GM18951 (cell line): ENCODE measurements at regions not wholly inside any gene's neighbourhood (a gene's known extent, or its start where the extent isn't known, plus 50 kb on each side); places are given as distances from the start of the nearest gene placed in this dataset.
"Not testable (repeated sequence)": the region's sequence is repeated elsewhere in the genome, so short reads cannot be mapped to it uniquely, and the experiment has no call there.

Experiments
- POLR2A ChIP-seq: IDR thresholded peaks from 4 replicates; pipeline ENCODE4 v1.6.1; 2011; ENCODE audit warnings: mild to moderate bottlenecking; ENCODE audit not compliant: insufficient read length, insufficient read depth; ENCODE audit errors: extremely low read depth
- in situ Hi-C: fragments of 300-500 bp; cut with MboI; formaldehyde crosslinking; loops from one replicate; pipeline ENCODE4 v1.12.0; 2022; ENCODE audit warnings: low sequenced_read_pairs, mixed read lengths, inconsistent platforms; ENCODE audit not compliant: unreplicated experiment

GRCh38 chr18:71304856-71305255, 1016.0 kb downstream of the SOCS6 start:
- in situ Hi-C loops = no loop called here
- no peak for TF ChIP-seq POLR2A

GRCh38 chr18:71303743-71304142, 1014.9 kb downstream of the SOCS6 start:
- in situ Hi-C loops = not testable (repeated sequence)

GRCh38 chr18:71301596-71301995, 1012.8 kb downstream of the SOCS6 start:
- in situ Hi-C loops = no loop called here
- no peak for TF ChIP-seq POLR2A

- in situ Hi-C loops = not testable (repeated sequence)
These were observed 1005.4 kb downstream of the SOCS6 start for GRCh38 chr18:71294201-71294600.

- in situ Hi-C loops = no loop called here
- TF ChIP-seq POLR2A = no peak
These were observed 1004.5 kb downstream of the SOCS6 start for GRCh38 chr18:71293322-71293721.

- TF ChIP-seq POLR2A = no peak
- in situ Hi-C loops = no loop called here
These were observed 998.4 kb downstream of the SOCS6 start for GRCh38 chr18:71287268-71287667.

GRCh38 chr18:71252351-71252865, 963.6 kb downstream of the SOCS6 start:
- no peak for TF ChIP-seq POLR2A
- in situ Hi-C loops = no loop called here

GRCh38 chr18:71250191-71250590, 961.3 kb downstream of the SOCS6 start:
- TF ChIP-seq POLR2A = no peak
- in situ Hi-C loops = no loop called here

- in situ Hi-C loops = no loop called here
- TF ChIP-seq POLR2A = no peak
These were observed 960.9 kb downstream of the SOCS6 start for GRCh38 chr18:71249791-71250190.

- in situ Hi-C loops = no loop called here
- no peak for TF ChIP-seq POLR2A
These were observed 954.1 kb downstream of the SOCS6 start for GRCh38 chr18:71242981-71243380.

- no peak for TF ChIP-seq POLR2A
- in situ Hi-C loops = no loop called here
These were observed 950.3 kb downstream of the SOCS6 start for GRCh38 chr18:71238974-71239624.

- in situ Hi-C loops = no loop called here
- no peak for TF ChIP-seq POLR2A
These were observed 948.8 kb downstream of the SOCS6 start for GRCh38 chr18:71237641-71238040.

- no peak for TF ChIP-seq POLR2A
- in situ Hi-C loops = no loop called here
These were observed 944.3 kb downstream of the SOCS6 start for GRCh38 chr18:71233177-71233576.

GRCh38 chr18:71223486-71223885, 934.6 kb downstream of the SOCS6 start:
- in situ Hi-C loops = no loop called here
- no peak for TF ChIP-seq POLR2A

GRCh38 chr18:71221405-71221804, 932.6 kb downstream of the SOCS6 start:
- TF ChIP-seq POLR2A = no peak
- in situ Hi-C loops = no loop called here

GRCh38 chr18:71212739-71213138, 923.9 kb downstream of the SOCS6 start:
- in situ Hi-C loops = not testable (repeated sequence)
